Right hindlimb (tissue), 1 donor: ENCODE measurements at regions not wholly inside any gene's neighbourhood (a gene's known extent, or its start where the extent isn't known, plus 50 kb on each side); places are given as distances from the start of the nearest gene placed in this dataset.

Experiments used
- DNase-seq: peaks from one replicate; pipeline ENCODE4 v3.0.0-alpha.2; 2018

DNA sequence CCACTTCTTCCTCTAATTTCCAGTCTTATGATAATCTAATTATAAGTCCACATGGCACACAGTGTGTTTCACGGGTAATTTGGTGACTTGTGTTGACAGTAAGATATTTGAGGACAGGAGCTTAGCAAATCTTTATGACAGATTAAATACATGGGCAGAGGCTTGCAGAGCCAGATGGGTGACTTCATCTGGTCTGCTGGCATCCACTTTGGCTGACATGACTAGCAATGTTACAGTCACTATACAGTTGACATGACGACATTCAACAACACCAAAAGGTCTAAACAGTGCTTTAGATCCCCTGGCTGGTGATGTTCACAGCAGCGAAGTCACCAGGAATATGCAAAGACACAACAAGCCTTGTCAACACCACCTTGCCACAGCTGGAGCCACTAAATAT lies 147.2 kb downstream of the ETS2 start:
- DNase-seq = no peak

DNA sequence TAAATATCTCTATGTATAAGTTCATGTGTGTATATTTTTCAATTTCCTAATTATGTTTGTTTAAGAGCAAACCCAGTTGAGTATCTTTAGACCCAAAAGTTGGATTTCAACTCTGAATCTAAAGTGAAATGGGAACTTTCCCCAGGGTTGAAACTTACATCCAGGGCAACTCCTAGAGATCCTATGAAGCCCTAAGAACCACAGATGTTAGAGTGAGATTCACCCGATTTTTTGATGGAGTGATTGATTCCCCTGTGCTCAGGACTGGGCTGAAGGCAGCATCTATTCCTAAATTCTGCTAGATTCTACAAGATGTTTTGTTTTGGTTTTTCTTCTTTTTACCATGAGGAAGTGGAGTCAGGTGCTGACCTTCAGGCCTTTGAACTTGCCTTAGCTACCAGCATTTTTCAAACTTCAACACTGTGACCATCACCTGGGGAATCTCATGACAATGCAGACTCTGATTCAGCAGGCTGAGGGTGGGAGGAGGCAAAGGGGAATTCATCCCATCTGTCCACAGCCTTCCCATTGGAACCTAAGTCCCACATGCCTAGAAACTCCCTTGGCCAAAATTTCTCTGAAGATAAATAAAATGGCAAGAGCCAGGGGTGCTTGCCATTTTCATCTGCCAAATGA lies 145.5 kb downstream of the ETS2 start:
- DNase-seq = no peak

GRCh38 chr21:38950435-38951094 lies 144.8 kb downstream of the ETS2 start:
- DNase-seq = no peak

- no peak for DNase-seq
These were observed 143.3 kb downstream of the ETS2 start for GRCh38 chr21:38949070-38949380.

- no peak for DNase-seq
These were observed 142.8 kb downstream of the ETS2 start for GRCh38 chr21:38948377-38949069.

GRCh38 chr21:38945545-38946245 lies 140.0 kb downstream of the ETS2 start:
- DNase-seq = no peak

- no peak for DNase-seq
These were observed 139.2 kb downstream of the ETS2 start for GRCh38 chr21:38944903-38945302.

GRCh38 chr21:38944402-38944801 lies 138.7 kb downstream of the ETS2 start:
- DNase-seq = no peak

GRCh38 chr21:38942748-38943211 lies 137.1 kb downstream of the ETS2 start:
- DNase-seq = no peak

- DNase-seq = no peak
These were observed 133.0 kb downstream of the ETS2 start for GRCh38 chr21:38938769-38939168.

- no peak for DNase-seq
These were observed 132.6 kb downstream of the ETS2 start for GRCh38 chr21:38938343-38938742.

GRCh38 chr21:38937844-38938243 lies 132.1 kb downstream of the ETS2 start:
- DNase-seq = no peak

DNA sequence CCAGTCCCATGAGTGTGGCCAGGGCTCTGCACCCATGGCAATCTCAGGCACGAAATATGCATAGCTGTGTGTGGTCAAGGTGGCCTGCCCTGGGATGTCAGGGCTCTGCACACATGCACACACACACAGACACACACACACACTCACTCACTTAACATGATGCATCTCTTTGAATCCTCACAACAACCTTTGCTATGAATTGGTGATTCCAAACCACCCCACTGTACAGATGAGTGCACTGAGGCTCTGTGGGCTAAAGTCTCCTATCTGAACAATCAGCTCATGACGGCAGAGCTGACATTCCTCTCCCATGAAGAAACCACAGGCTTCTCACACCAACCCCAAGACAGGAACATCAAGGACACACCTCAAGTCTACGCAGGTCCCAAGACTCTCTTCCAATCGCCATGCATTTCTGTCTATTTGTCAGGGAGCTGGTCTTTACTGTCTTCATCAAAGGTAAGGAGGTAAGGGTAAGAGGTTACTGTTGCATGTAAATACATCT lies 131.6 kb downstream of the ETS2 start:
- no peak for DNase-seq

- no peak for DNase-seq
These were observed 130.5 kb downstream of the ETS2 start for GRCh38 chr21:38936240-38936639.

GRCh38 chr21:38933731-38934130 lies 128.0 kb downstream of the ETS2 start:
- DNase-seq = no peak

GRCh38 chr21:38931291-38931690 lies 125.6 kb downstream of the ETS2 start:
- no peak for DNase-seq

GRCh38 chr21:38930853-38931252 lies 125.1 kb downstream of the ETS2 start:
- DNase-seq = peak; percentile 41

GRCh38 chr21:38930066-38930465 lies 124.3 kb downstream of the ETS2 start:
- DNase-seq = no peak

DNA sequence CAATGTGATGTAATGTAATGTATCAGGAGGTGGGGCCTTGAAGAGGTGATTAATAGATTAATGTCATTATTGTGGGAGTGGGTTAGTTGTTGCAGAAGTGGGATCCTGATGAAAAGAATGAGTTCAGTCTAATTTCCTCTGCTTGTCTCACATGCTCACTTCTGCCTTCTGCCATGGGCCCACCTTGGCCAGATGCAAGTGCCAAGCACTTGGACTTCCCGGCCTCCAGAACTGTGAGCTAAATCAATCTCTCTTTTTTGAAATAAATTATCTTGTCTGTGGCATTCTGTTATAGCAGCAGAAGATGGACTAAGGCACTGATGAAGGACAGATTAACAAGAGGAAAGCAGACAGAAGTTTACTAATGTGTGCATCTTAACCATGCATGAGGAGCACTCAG lies 123.9 kb downstream of the ETS2 start:
- no peak for DNase-seq

- DNase-seq = no peak
These were observed 123.4 kb downstream of the ETS2 start for GRCh38 chr21:38929142-38929541.

- no peak for DNase-seq
These were observed 122.0 kb downstream of the ETS2 start for GRCh38 chr21:38927776-38928175.

- peak; percentile 91 for DNase-seq
These were observed 120.2 kb downstream of the ETS2 start for GRCh38 chr21:38925923-38926322.

- DNase-seq = peak; percentile 30
These were observed 119.7 kb downstream of the ETS2 start for GRCh38 chr21:38925478-38925877.

GRCh38 chr21:38924954-38925353 lies 119.2 kb downstream of the ETS2 start:
- no peak for DNase-seq
